ENCODE measurements at regions not wholly inside any gene's neighbourhood (a gene's known extent, or its start where the extent isn't known, plus 50 kb on each side); places are given as distances from the start of the nearest gene placed in this dataset.

DNA sequence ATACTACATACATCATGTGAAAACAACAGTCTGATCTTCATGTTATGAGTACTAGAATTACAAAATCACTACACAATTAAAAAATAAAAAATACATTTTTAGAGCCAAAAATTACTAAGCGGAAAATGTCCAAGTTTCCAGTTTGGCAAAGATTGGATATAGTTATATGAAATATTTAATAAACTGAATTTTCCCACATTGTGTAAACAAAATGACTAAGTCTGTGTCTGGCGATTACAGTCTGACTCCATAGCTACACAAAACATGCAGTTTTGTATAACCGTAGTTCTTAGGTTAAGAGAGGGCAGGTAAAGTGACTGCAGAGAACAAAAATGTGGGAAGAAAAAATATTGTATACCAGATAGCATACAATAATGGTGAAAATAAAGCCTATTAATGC lies 59.2 kb upstream of the TMEM47 start:
- Histone ChIP-seq H3K36me3 (ENCODE audit: control insufficient read depth, insufficient read depth, low read length) (no peaks in the 10 kb centered on the region), H3K27me3 (ENCODE audit: control insufficient read depth, insufficient read depth, low read length) (no peaks in the 10 kb centered on the region), H3K4me3 (ENCODE audit: low read depth, low read length) (no peak overlapping the region)
- no peak for DNase-seq (ENCODE audit: low read depth)
- TF ChIP-seq, protein P1, sequence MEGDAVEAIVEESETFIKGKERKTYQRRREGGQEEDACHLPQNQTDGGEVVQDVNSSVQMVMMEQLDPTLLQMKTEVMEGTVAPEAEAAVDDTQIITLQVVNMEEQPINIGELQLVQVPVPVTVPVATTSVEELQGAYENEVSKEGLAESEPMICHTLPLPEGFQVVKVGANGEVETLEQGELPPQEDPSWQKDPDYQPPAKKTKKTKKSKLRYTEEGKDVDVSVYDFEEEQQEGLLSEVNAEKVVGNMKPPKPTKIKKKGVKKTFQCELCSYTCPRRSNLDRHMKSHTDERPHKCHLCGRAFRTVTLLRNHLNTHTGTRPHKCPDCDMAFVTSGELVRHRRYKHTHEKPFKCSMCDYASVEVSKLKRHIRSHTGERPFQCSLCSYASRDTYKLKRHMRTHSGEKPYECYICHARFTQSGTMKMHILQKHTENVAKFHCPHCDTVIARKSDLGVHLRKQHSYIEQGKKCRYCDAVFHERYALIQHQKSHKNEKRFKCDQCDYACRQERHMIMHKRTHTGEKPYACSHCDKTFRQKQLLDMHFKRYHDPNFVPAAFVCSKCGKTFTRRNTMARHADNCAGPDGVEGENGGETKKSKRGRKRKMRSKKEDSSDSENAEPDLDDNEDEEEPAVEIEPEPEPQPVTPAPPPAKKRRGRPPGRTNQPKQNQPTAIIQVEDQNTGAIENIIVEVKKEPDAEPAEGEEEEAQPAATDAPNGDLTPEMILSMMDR (IDR thresholded peaks at IDR 0.05; ENCODE audit: insufficient read depth, low read length, poor library complexity, severe bottlenecking): no peak

DNA sequence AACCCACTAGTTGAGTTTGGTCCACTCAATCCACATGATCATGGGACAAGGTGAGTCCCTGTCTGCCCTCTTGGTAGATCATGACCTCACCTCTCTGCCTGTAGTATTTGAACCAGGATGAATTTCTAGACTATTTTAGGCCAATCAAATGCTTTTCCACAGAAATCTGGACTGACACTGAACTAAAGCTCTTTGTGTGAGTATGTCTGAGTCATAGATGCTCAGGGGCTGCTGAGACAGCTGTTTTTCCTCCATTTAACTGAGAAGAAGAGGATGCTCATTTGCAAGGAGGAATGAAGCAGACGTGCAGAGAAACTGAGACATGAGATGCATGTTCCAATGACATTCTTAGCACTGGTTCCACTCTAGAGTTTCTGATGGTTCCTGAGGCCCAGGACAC lies 77.3 kb upstream of the TMEM47 start:
- Histone ChIP-seq H3K27me3 (ENCODE audit: control insufficient read depth, insufficient read depth, low read length) (no peaks in the 10 kb centered on the region), H3K36me3 (ENCODE audit: control insufficient read depth, insufficient read depth, low read length) (no peaks in the 10 kb centered on the region), H3K4me3 (ENCODE audit: low read depth, low read length) (no peak overlapping the region)
- DNase-seq (ENCODE audit: low read depth): no peak
- TF ChIP-seq, protein P1 (IDR thresholded peaks at IDR 0.05; ENCODE audit: insufficient read depth, low read length, poor library complexity, severe bottlenecking): no peak

DNA sequence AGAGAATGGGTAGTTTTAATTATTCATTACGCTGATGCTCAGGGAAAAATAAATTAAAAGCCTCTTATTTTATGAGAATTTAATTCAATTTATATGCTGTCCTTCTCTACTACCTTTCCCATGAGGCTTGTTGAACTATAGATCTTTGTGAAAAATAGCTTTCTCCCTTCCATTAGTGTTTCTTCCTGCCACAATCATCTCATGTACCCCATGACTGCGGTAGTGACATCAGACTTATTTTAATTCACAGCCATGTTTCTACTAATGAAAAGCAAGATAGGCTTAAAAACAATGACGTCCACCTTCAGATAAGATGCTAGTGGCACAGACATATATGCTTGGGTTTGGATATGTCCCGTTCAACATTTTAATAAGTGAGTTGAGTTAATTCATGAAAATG lies 87.4 kb upstream of the TMEM47 start:
- H3K4me3 ChIP-seq (ENCODE audit: low read depth, low read length): no peak overlapping the region
- DNase-seq (ENCODE audit: low read depth): no peak
- no peaks in the 10 kb centered on the region for H3K27me3 ChIP-seq (ENCODE audit: control insufficient read depth, insufficient read depth, low read length)
- H3K36me3 ChIP-seq (ENCODE audit: control insufficient read depth, insufficient read depth, low read length): no peaks in the 10 kb centered on the region
- TF ChIP-seq, protein P1 (IDR thresholded peaks at IDR 0.05; ENCODE audit: insufficient read depth, low read length, poor library complexity, severe bottlenecking): no peak

DNA sequence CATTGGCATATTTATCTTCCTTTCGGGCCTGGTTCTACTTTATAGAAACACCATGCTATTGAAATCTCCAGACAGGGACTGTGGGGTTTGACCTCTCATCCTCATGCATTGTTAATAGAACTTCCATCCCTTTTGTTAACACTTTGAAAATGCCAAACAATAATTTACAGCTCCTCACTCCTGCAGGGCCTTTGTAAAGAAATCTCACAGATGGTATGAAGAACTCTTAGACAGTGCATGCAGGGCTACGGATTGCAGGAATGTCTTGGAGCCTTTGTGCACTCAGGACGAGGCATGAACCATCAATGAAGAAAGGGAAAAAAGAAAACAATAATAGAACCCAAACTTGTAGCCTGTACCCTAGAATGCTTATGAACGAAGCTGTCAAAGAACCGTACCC lies 92.8 kb upstream of the TMEM47 start:
- Histone ChIP-seq H3K27me3 (ENCODE audit: control insufficient read depth, insufficient read depth, low read length) (no peaks in the 10 kb centered on the region), H3K36me3 (ENCODE audit: control insufficient read depth, insufficient read depth, low read length) (no peaks in the 10 kb centered on the region), H3K4me3 (ENCODE audit: low read depth, low read length) (no peak overlapping the region)
- TF ChIP-seq, protein P1 (IDR thresholded peaks at IDR 0.05; ENCODE audit: insufficient read depth, low read length, poor library complexity, severe bottlenecking): no peak
- DNase-seq (ENCODE audit: low read depth): no peak

DNA sequence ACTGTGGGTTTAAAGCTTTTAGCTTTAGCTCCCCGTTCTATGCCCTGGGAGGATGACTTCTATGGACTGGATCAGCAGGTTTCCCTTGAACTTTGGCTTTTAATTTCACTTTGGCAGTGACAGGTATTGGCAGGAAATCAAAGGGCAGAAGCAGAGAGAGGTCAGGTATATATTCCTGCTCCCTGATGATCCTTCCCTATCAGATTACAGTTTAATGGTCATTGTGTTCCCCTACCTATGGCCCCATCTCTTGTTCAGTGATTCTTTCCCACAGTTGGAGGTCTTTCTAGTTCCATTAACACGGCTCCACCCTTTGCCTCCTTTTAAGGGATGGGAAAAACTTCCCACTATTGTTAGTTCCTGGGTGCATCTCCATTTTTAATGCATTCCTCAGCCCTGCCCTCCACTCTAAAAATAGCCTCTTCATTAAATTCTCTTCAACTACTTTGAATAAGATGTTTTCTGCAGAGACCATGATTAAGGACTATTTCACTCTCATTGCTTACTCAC lies 107.8 kb upstream of the TMEM47 start:
- Histone ChIP-seq H3K27me3 (ENCODE audit: control insufficient read depth, insufficient read depth, low read length) (no peaks in the 10 kb centered on the region), H3K36me3 (ENCODE audit: control insufficient read depth, insufficient read depth, low read length) (no peaks in the 10 kb centered on the region), H3K4me3 (ENCODE audit: low read depth, low read length) (no peak overlapping the region)
- no peak for DNase-seq (ENCODE audit: low read depth)
- TF ChIP-seq, protein P1 (IDR thresholded peaks at IDR 0.05; ENCODE audit: insufficient read depth, low read length, poor library complexity, severe bottlenecking): no peak

DNA sequence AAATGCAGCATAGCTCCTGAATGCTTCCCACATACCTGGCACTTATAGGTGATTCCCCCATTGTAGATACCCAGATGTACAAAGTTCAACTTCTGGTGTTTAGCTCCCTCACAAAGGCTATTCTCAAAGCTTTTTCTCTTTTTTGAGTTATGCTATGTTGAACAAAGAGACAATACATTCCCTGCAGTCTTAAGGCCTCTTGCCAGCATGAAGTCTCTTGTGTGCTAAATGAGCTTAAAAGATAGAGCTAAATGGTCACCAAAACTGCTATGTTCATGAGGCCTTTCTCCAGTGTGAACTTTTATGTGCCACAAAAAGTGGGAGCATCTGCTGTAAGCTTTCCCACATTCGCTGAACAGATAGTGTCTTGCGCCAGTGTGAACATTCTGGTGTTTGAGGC lies 111.2 kb upstream of the TMEM47 start:
- Histone ChIP-seq H3K4me3 (ENCODE audit: low read depth, low read length) (no peak overlapping the region), H3K27me3 (ENCODE audit: control insufficient read depth, insufficient read depth, low read length) (no peaks in the 10 kb centered on the region), H3K36me3 (ENCODE audit: control insufficient read depth, insufficient read depth, low read length) (no peaks in the 10 kb centered on the region)
- no peak for DNase-seq (ENCODE audit: low read depth)
- TF ChIP-seq, protein P1 (IDR thresholded peaks at IDR 0.05; ENCODE audit: insufficient read depth, low read length, poor library complexity, severe bottlenecking): no peak

Measured in kidney epithelial cell (primary cell).